ENCODE measurements at regions not wholly inside any gene's neighbourhood (a gene's known extent, or its start where the extent isn't known, plus 50 kb on each side); places are given as distances from the start of the nearest gene placed in this dataset.
"Not testable (repeated sequence)": the region's sequence is repeated elsewhere in the genome, so short reads cannot be mapped to it uniquely, and the experiment has no call there.

- no peak for DNase-seq
- Mint-ChIP-seq H3K27me3 (ENCODE audit: unreplicated experiment) (no peaks in the 10 kb centered on the region), H3K4me1 (ENCODE audit: low read depth, unreplicated experiment) (peaks cover 7% of the 10 kb centered on the region), H3K36me3 (ENCODE audit: insufficient read depth, unreplicated experiment) (no peaks in the 10 kb centered on the region), H3K4me3 (ENCODE audit: low read depth, unreplicated experiment) (no peak overlapping the region), H3K27ac (ENCODE audit: unreplicated experiment) (no peak overlapping the region), H3K9me3 (ENCODE audit: low read depth, unreplicated experiment) (no peaks in the 10 kb centered on the region)
- CTCF ChIA-PET: interaction anchor here (0.7 kb wide), 1 partner anchor 78 kb away, joined by 7 read pairs; no protein-coding TSS in a partner anchor
- intact Hi-C loops (cut with micrococcal nuclease; ENCODE audit: unreplicated experiment): no loop called here
- BruUV-seq (replicated peaks): no TSS peak
- TF ChIP-seq CTCF (IDR thresholded peaks at IDR 0.05; ENCODE audit: unreplicated experiment): no peak
Observed at GRCh38 chr20:53671370-53671769, 77.7 kb upstream of the ZNF217 start.

GRCh38 chr20:53669517-53670313, 76.1 kb upstream of the ZNF217 start:
- H3K4me1 Mint-ChIP-seq (ENCODE audit: low read depth, unreplicated experiment); H3K9me3 Mint-ChIP-seq (ENCODE audit: low read depth, unreplicated experiment); H3K4me3 Mint-ChIP-seq (ENCODE audit: low read depth, unreplicated experiment); DNase-seq; BruUV-seq (replicated peaks); H3K36me3 Mint-ChIP-seq (ENCODE audit: insufficient read depth, unreplicated experiment); H3K27me3 Mint-ChIP-seq (ENCODE audit: unreplicated experiment); H3K27ac Mint-ChIP-seq (ENCODE audit: unreplicated experiment); intact Hi-C loops (cut with micrococcal nuclease; ENCODE audit: unreplicated experiment): not testable (repeated sequence)
- CTCF ChIA-PET: interaction anchor here (0.5 to 0.9 kb wide), 2 partner anchors 26 to 246 kb away, joined by 3 to 4 read pairs; no protein-coding TSS in a partner anchor

GRCh38 chr20:53668992-53669391, 75.4 kb upstream of the ZNF217 start:
- no peak overlapping the region for H3K27ac Mint-ChIP-seq (ENCODE audit: unreplicated experiment)
- no TSS peak for BruUV-seq (replicated peaks)
- no peaks in the 10 kb centered on the region for H3K9me3 Mint-ChIP-seq (ENCODE audit: low read depth, unreplicated experiment)
- no peak for DNase-seq
- H3K36me3 Mint-ChIP-seq (ENCODE audit: insufficient read depth, unreplicated experiment): no peaks in the 10 kb centered on the region
- CTCF ChIA-PET: interaction anchor here (0.5 to 0.9 kb wide), 3 partner anchors 26 to 247 kb away, joined by 3 to 7 read pairs (median 4); no protein-coding TSS in a partner anchor
- no peak for TF ChIP-seq CTCF (IDR thresholded peaks at IDR 0.05; ENCODE audit: unreplicated experiment)
- peaks cover 7% of the 10 kb centered on the region for H3K4me1 Mint-ChIP-seq (ENCODE audit: low read depth, unreplicated experiment)
- no peak overlapping the region for H3K4me3 Mint-ChIP-seq (ENCODE audit: low read depth, unreplicated experiment)
- intact Hi-C loops (cut with micrococcal nuclease; ENCODE audit: unreplicated experiment): no loop called here
- H3K27me3 Mint-ChIP-seq (ENCODE audit: unreplicated experiment): no peaks in the 10 kb centered on the region

- BruUV-seq (replicated peaks): no TSS peak
- Mint-ChIP-seq H3K4me1 (ENCODE audit: low read depth, unreplicated experiment) (no peaks in the 10 kb centered on the region), H3K4me3 (ENCODE audit: low read depth, unreplicated experiment) (no peak overlapping the region), H3K27me3 (ENCODE audit: unreplicated experiment) (no peaks in the 10 kb centered on the region), H3K36me3 (ENCODE audit: insufficient read depth, unreplicated experiment) (no peaks in the 10 kb centered on the region), H3K27ac (ENCODE audit: unreplicated experiment) (no peak overlapping the region), H3K9me3 (ENCODE audit: low read depth, unreplicated experiment) (no peaks in the 10 kb centered on the region)
- CTCF ChIA-PET: no interaction called here
- no peak for TF ChIP-seq CTCF (IDR thresholded peaks at IDR 0.05; ENCODE audit: unreplicated experiment)
- no peak for DNase-seq
- intact Hi-C loops (cut with micrococcal nuclease; ENCODE audit: unreplicated experiment): no loop called here
Observed at GRCh38 chr20:53666144-53666543, 72.5 kb upstream of the ZNF217 start.

- TF ChIP-seq CTCF (IDR thresholded peaks at IDR 0.05; ENCODE audit: unreplicated experiment): no peak
- BruUV-seq (replicated peaks): no TSS peak
- Mint-ChIP-seq H3K27ac (ENCODE audit: unreplicated experiment) (no peak overlapping the region), H3K4me3 (ENCODE audit: low read depth, unreplicated experiment) (no peak overlapping the region), H3K27me3 (ENCODE audit: unreplicated experiment) (no peaks in the 10 kb centered on the region), H3K4me1 (ENCODE audit: low read depth, unreplicated experiment) (no peaks in the 10 kb centered on the region), H3K9me3 (ENCODE audit: low read depth, unreplicated experiment) (no peaks in the 10 kb centered on the region), H3K36me3 (ENCODE audit: insufficient read depth, unreplicated experiment) (peaks cover 10% of the 10 kb centered on the region)
- intact Hi-C loops (cut with micrococcal nuclease; ENCODE audit: unreplicated experiment): no loop called here
- CTCF ChIA-PET: no interaction called here
- DNase-seq: no peak
Observed at GRCh38 chr20:53664121-53664520, 70.5 kb upstream of the ZNF217 start.

- H3K4me1 Mint-ChIP-seq (ENCODE audit: low read depth, unreplicated experiment); BruUV-seq (replicated peaks); H3K27me3 Mint-ChIP-seq (ENCODE audit: unreplicated experiment); H3K27ac Mint-ChIP-seq (ENCODE audit: unreplicated experiment); intact Hi-C loops (cut with micrococcal nuclease; ENCODE audit: unreplicated experiment); H3K4me3 Mint-ChIP-seq (ENCODE audit: low read depth, unreplicated experiment); H3K9me3 Mint-ChIP-seq (ENCODE audit: low read depth, unreplicated experiment); CTCF ChIA-PET; DNase-seq: not testable (repeated sequence)
- peaks cover 10% of the 10 kb centered on the region for H3K36me3 Mint-ChIP-seq (ENCODE audit: insufficient read depth, unreplicated experiment)
Observed at GRCh38 chr20:53663521-53663920, 69.9 kb upstream of the ZNF217 start.

Data from Calu3 (cell line).